DMS53 (cell line): ENCODE measurements at regions not wholly inside any gene's neighbourhood (a gene's known extent, or its start where the extent isn't known, plus 50 kb on each side); places are given as distances from the start of the nearest gene placed in this dataset.

ENCODE experiments used
- DNase-seq: peaks from one replicate; lab custom pipeline; 2025; lab: John Stamatoyannopoulos, UW

DNA sequence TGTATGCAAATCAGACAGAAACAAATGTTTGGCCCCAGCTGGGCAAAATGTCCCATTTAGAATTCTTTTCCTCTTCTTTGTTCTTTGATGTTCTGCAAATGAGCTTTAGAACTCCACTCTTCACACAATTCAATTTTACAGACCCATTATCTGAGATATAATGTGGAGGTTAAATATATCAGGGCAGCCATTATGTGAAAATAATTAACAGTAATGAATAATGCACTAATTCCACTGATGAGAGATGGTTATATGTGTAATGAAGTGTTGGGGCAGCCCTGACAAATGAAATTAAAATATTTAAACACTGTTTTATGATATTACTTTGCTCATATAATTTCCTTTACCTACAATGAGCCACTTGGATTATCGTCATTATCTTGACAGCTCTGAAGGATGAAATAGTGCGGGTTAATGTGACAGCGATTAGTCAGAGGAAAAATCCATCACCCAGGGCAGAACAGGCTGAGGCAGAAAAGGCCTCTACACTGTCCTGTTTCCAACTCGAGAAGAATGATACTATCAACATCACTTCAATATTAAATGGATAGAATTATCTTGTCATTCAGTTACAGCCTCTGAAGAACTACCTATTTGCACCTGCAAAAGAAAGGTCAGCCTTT lies 321.1 kb downstream of the RBM26 start:
- no peak for DNase-seq

- DNase-seq: no peak
Measured at GRCh38 chr13:79081942-79082341, 324.1 kb downstream of the RBM26 start.

DNA sequence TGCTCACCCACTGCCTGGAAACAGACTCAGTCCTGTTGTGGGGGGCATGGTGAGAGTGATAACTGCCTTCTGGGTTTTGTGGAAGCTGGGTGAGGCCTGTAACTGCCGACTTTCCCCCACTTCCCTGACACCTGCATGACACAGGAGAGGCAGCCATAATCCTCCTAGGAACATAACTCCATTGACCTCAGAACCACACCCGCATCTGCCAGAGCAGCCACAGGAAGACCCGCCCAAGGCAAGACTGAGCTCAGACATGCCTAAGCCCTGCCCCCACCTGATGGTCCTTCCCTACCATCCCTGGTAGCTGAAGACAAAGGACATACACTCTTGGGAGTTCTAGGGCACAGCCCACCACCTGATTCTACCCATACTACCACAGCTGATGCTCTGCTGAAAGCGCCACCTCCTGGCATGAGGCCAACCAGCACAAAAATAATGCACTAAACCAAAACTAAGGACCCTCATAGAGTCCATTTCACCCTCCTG lies 326.7 kb downstream of the RBM26 start:
- no peak for DNase-seq

GRCh38 chr13:79075703-79076102 lies 330.4 kb downstream of the RBM26 start:
- no peak for DNase-seq

- DNase-seq: no peak
Measured at GRCh38 chr13:79070343-79070974, 335.6 kb downstream of the RBM26 start.

- no peak for DNase-seq
Measured at GRCh38 chr13:79062291-79062690, 343.8 kb downstream of the RBM26 start.

- DNase-seq: no peak
Measured at GRCh38 chr13:79060216-79060615, 345.8 kb downstream of the RBM26 start.

- DNase-seq: no peak
Measured at GRCh38 chr13:79056706-79057105, 349.3 kb downstream of the RBM26 start.

DNA sequence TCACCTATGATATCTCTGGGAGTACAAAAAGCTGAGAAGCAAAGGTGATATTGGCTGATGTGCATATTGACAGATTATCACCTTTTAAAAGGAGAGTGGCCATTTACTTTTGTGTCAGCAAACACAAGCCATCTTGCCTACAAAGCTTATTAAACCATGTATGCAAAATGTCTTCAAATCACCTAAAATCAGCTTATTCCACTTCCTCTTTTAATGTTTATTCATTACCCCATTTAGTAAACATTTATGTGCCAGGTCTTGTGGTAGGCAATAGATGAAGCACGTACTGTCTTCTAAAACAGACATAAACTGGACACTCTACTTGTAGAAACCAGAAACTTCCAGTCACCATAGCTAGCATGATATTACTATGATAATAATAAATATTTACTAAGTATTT lies 354.6 kb downstream of the RBM26 start:
- DNase-seq: no peak

DNA sequence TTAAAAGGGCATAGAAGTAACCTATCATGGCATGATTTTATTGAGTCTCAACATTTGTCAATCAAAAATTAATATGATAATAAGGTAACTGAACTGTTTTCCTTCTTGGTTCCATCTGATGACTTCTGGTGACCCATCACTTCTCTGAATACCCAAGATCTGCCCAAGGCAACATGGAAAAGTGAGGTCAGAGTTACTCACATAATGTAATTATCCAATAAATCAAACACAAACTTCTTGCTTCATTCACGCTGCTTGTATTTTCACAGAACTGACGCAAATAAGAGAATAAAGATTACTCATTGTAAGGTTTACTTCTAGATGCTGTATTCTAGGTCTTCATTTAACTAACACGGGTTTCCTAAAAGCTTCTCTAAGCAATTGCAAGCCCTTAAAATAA lies 361.6 kb downstream of the RBM26 start:
- no peak for DNase-seq

- no peak for DNase-seq
Measured at GRCh38 chr13:79043208-79043607, 362.8 kb downstream of the RBM26 start.

DNA sequence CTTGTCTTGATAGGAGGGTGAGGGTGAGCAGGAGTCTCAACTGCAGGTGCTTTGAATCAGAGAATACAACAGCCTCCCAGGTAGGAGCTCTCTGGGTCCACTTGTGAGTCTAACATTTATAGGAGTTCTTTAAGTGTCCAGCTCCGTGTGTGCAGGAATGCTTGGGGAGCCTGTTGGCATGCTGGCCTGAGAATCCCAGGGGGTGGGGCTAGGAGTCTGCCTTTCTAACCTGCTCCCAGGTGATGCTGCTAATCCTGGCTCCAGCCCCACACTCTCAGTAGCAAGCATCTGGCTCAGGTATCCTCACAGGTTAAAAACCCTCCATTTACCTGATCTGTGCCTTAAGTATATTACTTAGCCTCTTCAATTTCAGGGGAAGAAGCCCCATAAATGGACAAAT lies 368.9 kb downstream of the RBM26 start:
- no peak for DNase-seq

DNA sequence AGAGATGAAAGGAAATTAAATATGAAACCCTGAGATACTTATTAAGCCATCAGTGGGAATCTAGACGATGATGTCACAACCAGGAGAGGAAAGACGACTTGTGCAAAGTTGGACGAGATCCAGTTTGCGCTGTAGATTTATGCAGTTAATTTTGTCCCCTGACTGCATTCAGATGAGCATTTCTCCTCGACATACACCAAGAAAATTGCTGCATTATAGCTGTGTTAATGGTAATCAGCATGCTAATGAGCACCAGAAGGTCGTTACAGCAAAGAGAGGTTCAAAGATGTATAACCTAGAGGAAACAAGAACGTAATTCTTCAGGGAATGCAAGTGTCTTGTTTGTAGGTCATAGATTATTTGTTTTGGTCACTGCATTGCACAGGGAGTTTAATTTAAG lies 371.7 kb downstream of the RBM26 start:
- DNase-seq: no peak

GRCh38 chr13:79030513-79030912 lies 371.6 kb upstream of the OBI1 start:
- no peak for DNase-seq

DNA sequence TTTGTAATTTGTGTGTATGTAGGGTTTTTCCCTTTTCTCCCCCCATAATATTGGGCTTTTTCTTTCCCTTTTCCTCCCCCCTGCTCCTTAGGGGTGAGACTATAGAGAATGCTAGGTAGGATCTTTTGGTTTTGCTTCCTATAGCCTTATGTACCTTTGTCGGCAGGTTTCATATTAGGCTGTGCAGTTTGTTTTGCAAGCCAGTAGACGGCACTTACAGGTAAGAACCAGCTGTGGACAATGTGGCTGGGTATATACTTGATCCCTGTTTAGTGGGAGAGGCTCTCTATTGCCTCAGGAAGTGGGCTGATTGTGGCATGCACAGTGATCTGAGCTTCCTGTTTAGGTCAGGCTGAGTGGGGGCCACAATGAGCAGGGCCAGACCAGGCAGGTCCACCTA lies 359.2 kb upstream of the OBI1 start:
- no peak for DNase-seq

DNA sequence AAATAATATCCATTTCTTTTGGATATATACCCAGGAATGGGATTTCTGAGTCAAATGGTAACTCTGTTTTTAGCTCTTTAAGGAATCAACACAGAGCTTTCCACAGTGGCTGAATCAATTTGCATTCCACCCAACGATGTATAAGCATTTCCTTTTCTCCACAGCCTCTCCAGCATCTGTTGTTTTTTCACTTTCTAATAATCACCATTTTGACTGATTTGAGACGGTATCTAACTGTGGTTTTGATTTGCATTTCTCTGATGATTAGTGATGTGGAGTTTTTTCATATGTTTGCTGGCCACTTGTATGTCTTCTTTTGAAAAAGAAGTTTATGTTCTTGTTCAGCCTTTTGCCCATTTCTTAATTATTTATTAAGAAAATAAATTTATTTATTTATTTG lies 352.2 kb upstream of the OBI1 start:
- no peak for DNase-seq

DNA sequence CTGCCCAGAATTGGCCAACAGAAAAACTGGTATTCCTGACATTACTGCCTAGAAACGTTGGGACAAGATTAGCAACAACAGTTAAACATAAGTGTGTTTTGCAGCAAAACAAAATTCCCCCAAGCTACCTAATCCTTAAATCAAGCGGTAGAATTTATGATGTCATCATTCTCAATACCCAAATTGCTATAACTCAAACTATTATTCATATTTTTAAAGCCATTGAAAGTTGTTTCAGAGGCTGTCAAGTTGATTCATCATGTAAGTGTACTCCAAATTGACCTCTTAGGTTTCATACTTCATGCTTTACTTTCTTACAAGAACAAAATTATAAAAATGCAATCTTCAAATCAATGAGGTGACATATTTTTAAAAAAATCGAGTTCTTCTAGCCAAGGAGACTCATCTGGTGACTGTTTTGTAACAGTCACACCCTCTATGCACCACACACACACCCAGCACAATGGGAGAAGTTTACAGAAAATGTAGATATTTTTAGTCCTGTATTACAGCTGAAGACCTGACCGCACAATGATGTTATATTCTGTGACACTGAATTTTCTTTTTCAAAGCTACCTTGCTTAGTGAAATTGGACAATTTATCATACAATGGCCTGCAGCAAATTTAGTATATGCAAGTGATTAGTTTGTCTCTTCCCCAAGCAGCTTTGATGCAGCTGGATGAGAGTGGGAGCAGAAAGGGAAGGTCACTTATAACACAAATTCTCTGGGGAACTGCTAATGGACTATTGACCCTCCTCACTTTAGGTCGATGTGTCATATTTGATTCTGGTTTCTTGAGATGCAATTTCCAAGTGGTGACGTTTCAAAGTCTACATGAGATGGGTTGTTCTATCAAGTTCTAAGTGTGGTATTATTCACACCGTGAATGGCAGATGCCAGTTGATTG lies 345.3 kb upstream of the OBI1 start:
- no peak for DNase-seq

DNA sequence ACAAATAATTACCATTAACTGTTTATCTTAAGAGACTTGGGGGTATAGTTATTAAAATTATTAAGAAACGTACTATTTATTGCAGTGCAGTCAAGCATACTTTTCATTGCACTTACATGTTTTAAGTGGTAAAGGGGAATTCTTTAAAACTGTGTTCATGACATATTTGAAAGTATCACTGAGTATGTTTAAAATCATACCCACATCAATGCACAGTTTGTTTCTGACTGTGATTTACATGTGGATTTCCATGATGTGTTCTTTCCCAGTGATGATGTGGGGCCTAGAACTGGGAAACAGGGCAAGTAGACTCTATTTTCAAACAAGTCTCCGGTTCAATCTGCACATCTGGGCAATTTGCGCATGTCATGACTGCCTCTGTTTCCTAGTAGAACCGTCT lies 340.5 kb upstream of the OBI1 start:
- DNase-seq: no peak

DNA sequence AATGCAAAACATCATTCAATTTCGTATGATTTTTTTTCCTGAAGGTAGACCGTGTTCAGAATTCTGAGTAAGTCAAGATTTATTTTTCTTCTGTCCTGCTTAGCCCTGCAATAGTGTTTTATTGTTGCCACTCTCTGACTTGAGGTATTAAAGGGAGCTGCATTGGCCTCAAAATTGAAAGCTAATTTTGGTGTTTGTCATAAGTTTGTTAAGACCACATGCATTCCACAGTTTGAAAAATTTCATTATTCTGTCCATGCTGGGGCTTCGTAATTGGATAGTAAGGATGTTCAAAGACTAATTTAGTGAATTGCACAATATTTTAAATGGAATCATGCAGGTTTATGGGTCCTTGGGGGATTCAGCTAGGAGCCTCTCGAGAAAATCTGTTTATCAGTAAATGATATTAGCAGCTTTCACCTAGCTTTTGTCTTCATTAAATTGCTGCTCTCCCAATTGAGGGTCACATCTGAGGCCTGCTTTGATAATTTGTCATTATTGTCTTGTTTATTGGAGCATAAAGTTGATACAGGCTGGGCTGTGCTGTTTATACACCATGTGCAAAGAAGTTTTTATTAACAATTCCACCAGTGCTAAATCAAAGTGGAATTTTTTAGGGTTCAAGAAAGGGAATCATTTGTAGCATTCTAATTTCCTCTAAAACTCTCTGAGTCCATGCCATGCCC lies 339.8 kb upstream of the OBI1 start:
- no peak for DNase-seq

GRCh38 chr13:78997902-78998629 lies 339.1 kb upstream of the OBI1 start:
- no peak for DNase-seq

GRCh38 chr13:78993792-78994191 lies 334.8 kb upstream of the OBI1 start:
- no peak for DNase-seq

DNA sequence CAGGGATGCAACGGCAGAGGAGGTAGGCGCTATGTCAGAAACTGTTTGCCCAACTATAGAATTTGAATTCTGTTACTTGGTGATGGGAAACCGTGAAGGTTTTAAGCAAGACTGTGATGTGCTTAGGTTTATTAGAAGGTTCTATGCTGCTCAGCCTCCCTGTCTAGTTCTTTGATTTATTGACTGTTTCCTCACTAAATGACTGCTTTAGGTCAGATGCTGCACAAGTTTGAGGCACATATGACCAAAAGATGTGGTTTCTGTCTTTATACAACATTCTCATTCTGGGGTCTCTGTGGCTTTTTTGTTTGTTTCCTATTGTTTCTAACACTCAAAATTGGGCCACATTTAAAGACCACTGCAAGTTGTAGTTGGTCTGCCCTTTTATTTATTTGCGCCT lies 323.0 kb upstream of the OBI1 start:
- DNase-seq: no peak
